ENCODE measurements at regions not wholly inside any gene's neighbourhood (a gene's known extent, or its start where the extent isn't known, plus 50 kb on each side); places are given as distances from the start of the nearest gene placed in this dataset.

- TF ChIP-seq CTCF (IDR thresholded peaks at IDR 0.05 in 4 of 5, conservative IDR thresholded peaks at IDR 0.05 in 1 of 5), result no peak
- TF ChIP-seq POLR2A (IDR thresholded peaks at IDR 0.05), result no peak
Measured at GRCh38 chr13:44124352-44124751, 244.6 kb downstream of the LACC1 start.
